ENCODE measurements at regions not wholly inside any gene's neighbourhood (a gene's known extent, or its start where the extent isn't known, plus 50 kb on each side); places are given as distances from the start of the nearest gene placed in this dataset.
"Not testable (repeated sequence)": the region's sequence is repeated elsewhere in the genome, so short reads cannot be mapped to it uniquely, and the experiment has no call there.

GRCh38 chr11:80700386-80700785, 1259.6 kb upstream of the TENM4 start:
- H3K4me1 Mint-ChIP-seq: no peaks in the 10 kb centered on the region
- H3K27ac Mint-ChIP-seq: no peak overlapping the region
- H3K27me3 Mint-ChIP-seq: no peaks in the 10 kb centered on the region
- no peaks in the 10 kb centered on the region for H3K36me3 Mint-ChIP-seq
- peaks cover 2 to 37% (median 15%) of the 10 kb centered on the region in 9 donors for H3K9me3 Mint-ChIP-seq
- ATAC-seq (no peak), DNase-seq (no peak)
- POLR2A ChIA-PET: no interaction called here
- H3K4me3 Mint-ChIP-seq: no peak overlapping the region

- ATAC-seq, H3K4me3 Mint-ChIP-seq, H3K4me1 Mint-ChIP-seq, POLR2A ChIA-PET, H3K27ac Mint-ChIP-seq, H3K36me3 Mint-ChIP-seq, DNase-seq, H3K27me3 Mint-ChIP-seq: not testable (repeated sequence)
- H3K9me3 Mint-ChIP-seq: peaks cover 2 to 31% (median 12%) of the 10 kb centered on the region in 9 donors
These were observed 1258.8 kb upstream of the TENM4 start for GRCh38 chr11:80699406-80700177.

- no peak overlapping the region for H3K27ac Mint-ChIP-seq
- H3K36me3 Mint-ChIP-seq: no peaks in the 10 kb centered on the region
- no peak overlapping the region for H3K4me3 Mint-ChIP-seq
- DNase-seq (no peak), ATAC-seq (no peak)
- POLR2A ChIA-PET: no interaction called here
- H3K27me3 Mint-ChIP-seq: no peaks in the 10 kb centered on the region
- no peaks in the 10 kb centered on the region for H3K4me1 Mint-ChIP-seq
- H3K9me3 Mint-ChIP-seq: peaks cover 0 to 30% (median 12%) of the 10 kb centered on the region in 9 donors
These were observed 1257.8 kb upstream of the TENM4 start for GRCh38 chr11:80698637-80699036.

GRCh38 chr11:80694385-80694784, 1253.6 kb upstream of the TENM4 start:
- H3K4me1 Mint-ChIP-seq: no peaks in the 10 kb centered on the region
- no peak for ATAC-seq
- H3K36me3 Mint-ChIP-seq: no peaks in the 10 kb centered on the region
- no peak overlapping the region for H3K4me3 Mint-ChIP-seq
- peaks cover 0 to 11% (median 6%) of the 10 kb centered on the region in 9 donors for H3K9me3 Mint-ChIP-seq
- POLR2A ChIA-PET: no interaction called here
- no peak overlapping the region for H3K27ac Mint-ChIP-seq
- DNase-seq: no peak
- H3K27me3 Mint-ChIP-seq: no peaks in the 10 kb centered on the region

- POLR2A ChIA-PET: no interaction called here
- no peaks in the 10 kb centered on the region for H3K4me1 Mint-ChIP-seq
- no peak overlapping the region for H3K27ac Mint-ChIP-seq
- H3K4me3 Mint-ChIP-seq: no peak overlapping the region
- no peak for DNase-seq
- H3K27me3 Mint-ChIP-seq: no peaks in the 10 kb centered on the region
- peaks cover 0 to 18% (median 4%) of the 10 kb centered on the region in 9 donors for H3K9me3 Mint-ChIP-seq
- ATAC-seq: no peak
- H3K36me3 Mint-ChIP-seq: no peaks in the 10 kb centered on the region
These were observed 1247.1 kb upstream of the TENM4 start for GRCh38 chr11:80687941-80688340.

GRCh38 chr11:80686889-80687288, 1246.1 kb upstream of the TENM4 start:
- H3K9me3 Mint-ChIP-seq: peaks cover 0 to 22% (median 4%) of the 10 kb centered on the region in 9 donors
- ATAC-seq: no peak
- no peak for DNase-seq
- H3K4me3 Mint-ChIP-seq: no peak overlapping the region
- POLR2A ChIA-PET: no interaction called here
- H3K27ac Mint-ChIP-seq: no peak overlapping the region
- no peaks in the 10 kb centered on the region for H3K4me1 Mint-ChIP-seq
- H3K36me3 Mint-ChIP-seq: no peaks in the 10 kb centered on the region
- no peaks in the 10 kb centered on the region for H3K27me3 Mint-ChIP-seq

- no peaks in the 10 kb centered on the region for H3K27me3 Mint-ChIP-seq
- POLR2A ChIA-PET: no interaction called here
- no peak for DNase-seq
- no peak for ATAC-seq
- H3K9me3 Mint-ChIP-seq: peaks cover 0 to 21% (median 10%) of the 10 kb centered on the region in 9 donors
- H3K4me3 Mint-ChIP-seq: no peak overlapping the region
- no peaks in the 10 kb centered on the region for H3K4me1 Mint-ChIP-seq
- no peak overlapping the region for H3K27ac Mint-ChIP-seq
- H3K36me3 Mint-ChIP-seq: no peaks in the 10 kb centered on the region
These were observed 1232.7 kb upstream of the TENM4 start for GRCh38 chr11:80673566-80673965.

- Mint-ChIP-seq H3K9me3 (peaks cover 0 to 28% (median 5%) of the 10 kb centered on the region in 9 donors), H3K36me3 (no peaks in the 10 kb centered on the region), H3K4me1 (no peaks in the 10 kb centered on the region), H3K4me3 (no peak overlapping the region), H3K27me3 (no peaks in the 10 kb centered on the region), H3K27ac (no peak overlapping the region)
- POLR2A ChIA-PET: no interaction called here
- no peak for DNase-seq
- ATAC-seq: no peak
These were observed 1228.8 kb upstream of the TENM4 start for GRCh38 chr11:80669620-80670019.

GRCh38 chr11:80668039-80668438, 1227.2 kb upstream of the TENM4 start:
- DNase-seq (no peak), ATAC-seq (no peak)
- Mint-ChIP-seq H3K27me3 (no peaks in the 10 kb centered on the region), H3K4me1 (no peaks in the 10 kb centered on the region), H3K27ac (no peak overlapping the region), H3K4me3 (no peak overlapping the region), H3K9me3 (peaks cover 0 to 29% (median 8%) of the 10 kb centered on the region in 9 donors), H3K36me3 (no peaks in the 10 kb centered on the region)
- POLR2A ChIA-PET: no interaction called here

GRCh38 chr11:80655834-80656233, 1215.0 kb upstream of the TENM4 start:
- H3K4me3 Mint-ChIP-seq: no peak overlapping the region
- H3K36me3 Mint-ChIP-seq: peaks cover 0 to 4% (median 0%) of the 10 kb centered on the region in 3 donors
- POLR2A ChIA-PET: no interaction called here
- no peak overlapping the region for H3K27ac Mint-ChIP-seq
- peaks cover 0 to 16% (median 7%) of the 10 kb centered on the region in 9 donors for H3K9me3 Mint-ChIP-seq
- DNase-seq: no peak
- H3K4me1 Mint-ChIP-seq: no peaks in the 10 kb centered on the region
- H3K27me3 Mint-ChIP-seq: no peaks in the 10 kb centered on the region
- no peak for ATAC-seq

GRCh38 chr11:80650966-80651365, 1210.1 kb upstream of the TENM4 start:
- H3K27me3 Mint-ChIP-seq: no peaks in the 10 kb centered on the region
- H3K9me3 Mint-ChIP-seq: peaks cover 2 to 17% (median 5%) of the 10 kb centered on the region in 9 donors
- ATAC-seq (no peak), DNase-seq (no peak)
- no peak overlapping the region for H3K27ac Mint-ChIP-seq
- H3K4me1 Mint-ChIP-seq: no peaks in the 10 kb centered on the region
- POLR2A ChIA-PET: no interaction called here
- H3K36me3 Mint-ChIP-seq: peaks cover 0 to 4% (median 0%) of the 10 kb centered on the region in 3 donors
- no peak overlapping the region for H3K4me3 Mint-ChIP-seq

GRCh38 chr11:80649186-80649585, 1208.4 kb upstream of the TENM4 start:
- POLR2A ChIA-PET: no interaction called here
- peaks cover 3 to 22% (median 7%) of the 10 kb centered on the region in 9 donors for H3K9me3 Mint-ChIP-seq

GRCh38 chr11:80638296-80638695, 1197.5 kb upstream of the TENM4 start:
- ATAC-seq: no peak
- DNase-seq: no peak
- POLR2A ChIA-PET: no interaction called here
- Mint-ChIP-seq H3K4me3 (no peak overlapping the region), H3K27me3 (no peaks in the 10 kb centered on the region), H3K36me3 (no peaks in the 10 kb centered on the region), H3K9me3 (peaks cover 0 to 27% (median 7%) of the 10 kb centered on the region in 9 donors), H3K4me1 (no peaks in the 10 kb centered on the region), H3K27ac (no peak overlapping the region)

More at GRCh38 chr11:80649186-80649585, 1208.4 kb upstream of the TENM4 start:
- Mint-ChIP-seq H3K4me1 (no peaks in the 10 kb centered on the region), H3K36me3 (peaks cover 0 to 4% (median 0%) of the 10 kb centered on the region in 3 donors), H3K4me3 (no peak overlapping the region), H3K27ac (no peak overlapping the region), H3K27me3 (no peaks in the 10 kb centered on the region)
- ATAC-seq (no peak), DNase-seq (no peak)

GRCh38 chr11:80637571-80637970, 1196.7 kb upstream of the TENM4 start:
- Mint-ChIP-seq H3K4me3 (no peak overlapping the region), H3K4me1 (no peaks in the 10 kb centered on the region), H3K27ac (no peak overlapping the region), H3K36me3 (no peaks in the 10 kb centered on the region), H3K9me3 (peaks cover 0 to 25% (median 7%) of the 10 kb centered on the region in 9 donors), H3K27me3 (no peaks in the 10 kb centered on the region)
- DNase-seq: no peak
- no peak for ATAC-seq
- POLR2A ChIA-PET: no interaction called here
